ENCODE measurements at regions not wholly inside any gene's neighbourhood (a gene's known extent, or its start where the extent isn't known, plus 50 kb on each side); places are given as distances from the start of the nearest gene placed in this dataset.

GRCh38 chr4:125191232-125191631, 123.5 kb upstream of the FAT4 start:
- ATAC-seq: peak; percentile 38
- TF ChIP-seq TSHZ2 (CRISPR knock-in tag; IDR thresholded peaks at IDR 0.05) (no peak), GLIS3 (CRISPR knock-in tag; IDR thresholded peaks at IDR 0.05) (no peak), CREB5 (CRISPR knock-in tag; IDR thresholded peaks at IDR 0.05; ENCODE audit: low read depth) (no peak), BACH2 (CRISPR knock-in tag; IDR thresholded peaks at IDR 0.05; ENCODE audit: borderline replicate concordance) (no peak), RARB (CRISPR knock-in tag; IDR thresholded peaks at IDR 0.05) (no peak), ARNTL (CRISPR knock-in tag; IDR thresholded peaks at IDR 0.05; ENCODE audit: borderline replicate concordance, low read depth) (no peak), CSDC2 (CRISPR knock-in tag; IDR thresholded peaks at IDR 0.05) (no peak), TCF4 (CRISPR knock-in tag; IDR thresholded peaks at IDR 0.05; ENCODE audit: borderline replicate concordance) (no peak), ZFP30 (CRISPR knock-in tag; IDR thresholded peaks at IDR 0.05) (no peak), ISL1 (CRISPR knock-in tag; IDR thresholded peaks at IDR 0.05) (no peak)

DNA sequence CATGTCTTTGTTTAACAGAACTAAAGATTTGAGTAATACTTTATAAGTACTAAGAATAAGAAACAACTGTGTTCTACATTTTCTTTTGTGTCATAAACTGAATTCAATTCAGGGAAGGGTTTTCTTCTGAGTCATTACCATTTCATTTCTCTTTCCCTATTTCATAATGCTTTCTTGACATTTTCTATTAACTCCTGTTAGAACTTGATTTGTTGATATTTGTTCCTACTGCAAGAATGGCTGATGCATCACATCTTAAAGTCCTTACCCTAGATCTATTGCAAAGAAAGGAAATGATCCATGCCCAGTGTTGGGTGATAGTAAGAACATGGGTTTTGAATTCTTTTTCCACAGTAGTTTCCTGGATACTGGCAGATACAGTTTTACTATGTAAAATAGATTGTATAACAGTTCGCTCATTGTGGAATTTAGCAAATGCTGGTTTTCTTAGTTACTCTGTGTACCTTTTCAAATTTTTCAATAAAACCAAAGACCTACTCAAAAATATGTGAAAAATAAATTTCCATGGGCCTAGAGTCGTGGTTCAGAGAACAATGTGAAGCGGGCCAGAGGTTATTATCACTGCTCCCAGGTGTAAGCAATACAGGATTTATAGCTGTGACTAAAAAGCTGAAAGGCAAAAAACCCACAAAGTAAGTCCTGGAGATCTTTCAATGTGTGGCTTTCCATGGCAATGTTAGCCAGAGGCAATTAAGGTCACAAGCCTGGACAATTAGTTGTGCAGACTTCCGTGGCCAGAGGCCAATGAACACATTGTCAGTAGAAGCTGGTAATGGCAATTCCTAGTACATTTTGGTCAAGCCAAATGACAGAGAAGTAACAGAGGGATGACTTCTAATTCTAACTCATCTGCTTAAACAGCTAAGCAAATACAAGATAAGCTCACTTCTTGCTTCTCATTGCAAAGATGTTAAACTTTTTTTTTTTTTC, 127.3 kb upstream of the FAT4 start:
- TF ChIP-seq ISL1 (CRISPR knock-in tag; IDR thresholded peaks at IDR 0.05) (peak; percentile 69), BACH2 (CRISPR knock-in tag; IDR thresholded peaks at IDR 0.05; ENCODE audit: borderline replicate concordance) (no peak)
- peak; percentile 81 for ATAC-seq

DNA sequence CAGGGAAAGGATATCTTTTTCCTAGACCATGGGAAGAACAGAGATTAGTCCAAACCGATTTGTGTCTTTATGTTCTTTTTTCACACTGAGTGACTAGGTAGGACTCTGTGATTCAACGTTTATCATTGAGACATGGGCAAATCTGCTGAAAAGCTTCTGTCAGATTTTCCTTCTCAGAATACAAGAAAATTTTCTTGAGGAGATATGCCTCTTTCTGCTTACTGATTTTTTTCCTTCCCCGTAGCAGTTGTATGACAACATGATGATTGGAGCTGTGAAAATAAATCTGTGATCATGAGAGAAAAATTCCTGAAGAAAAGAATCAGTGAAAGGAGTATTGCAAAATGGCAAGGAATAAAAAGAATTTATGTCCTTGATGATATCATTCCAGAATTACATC, 130.6 kb upstream of the FAT4 start:
- TF ChIP-seq ESRRG (CRISPR knock-in tag; IDR thresholded peaks at IDR 0.05) (no peak), ZNF70 (CRISPR knock-in tag; IDR thresholded peaks at IDR 0.05) (no peak), CSDC2 (CRISPR knock-in tag; IDR thresholded peaks at IDR 0.05) (no peak), ZNF565 (CRISPR knock-in tag; conservative IDR thresholded peaks at IDR 0.05; ENCODE audit: low read depth) (no peak), ZFP30 (CRISPR knock-in tag; IDR thresholded peaks at IDR 0.05) (no peak), PATZ1 (CRISPR knock-in tag; IDR thresholded peaks at IDR 0.05; ENCODE audit: borderline replicate concordance) (no peak), TSHZ2 (CRISPR knock-in tag; IDR thresholded peaks at IDR 0.05) (no peak), TOX (CRISPR knock-in tag; IDR thresholded peaks at IDR 0.05; ENCODE audit: borderline replicate concordance) (no peak), SNAI2 (CRISPR knock-in tag; IDR thresholded peaks at IDR 0.05) (no peak), TCF4 (CRISPR knock-in tag; IDR thresholded peaks at IDR 0.05; ENCODE audit: borderline replicate concordance) (no peak), ZFP3 (CRISPR knock-in tag; IDR thresholded peaks at IDR 0.05) (no peak), ZC3H10 (CRISPR knock-in tag; IDR thresholded peaks at IDR 0.05) (no peak), CREB5 (CRISPR knock-in tag; IDR thresholded peaks at IDR 0.05; ENCODE audit: low read depth) (no peak)

More for the DNA sequence above, 130.6 kb upstream of the FAT4 start:
- ATAC-seq: no peak
